Mucosa of descending colon (tissue), 3 donors: ENCODE measurements at regions not wholly inside any gene's neighbourhood (a gene's known extent, or its start where the extent isn't known, plus 50 kb on each side); places are given as distances from the start of the nearest gene placed in this dataset.
A peak's percentile ranks its signal among the peaks of the same experiment; 100 is the strongest.

Source experiments
- ATAC-seq: fragments of 200-7000 bp; cut with Tn5 transposase; one replicate; pipeline ENCODE4 v1.9.1; 2020; ENCODE audit warnings: mild to moderate bottlenecking, moderate library complexity
- DNase-seq, 3 donors: peaks; one replicate each; pipeline ENCODE4 v3.0.0-alpha.2; 2020
- H3K36me3 ChIP-seq: fragments of 200-600 bp; one replicate; pipeline ENCODE4 v1.8.0; 2021; ENCODE audit warnings: low read depth, mild to moderate bottlenecking
- H3K4me1 ChIP-seq: fragments of 200-600 bp; one replicate; pipeline ENCODE4 v1.8.0; 2021; ENCODE audit warnings: low read depth, mild to moderate bottlenecking
- H3K4me3 ChIP-seq: fragments of 200-600 bp; one replicate; pipeline ENCODE4 v1.8.0; 2021; ENCODE audit warnings: mild to moderate bottlenecking
- H3K9me3 ChIP-seq: fragments of 200-600 bp; one replicate; pipeline ENCODE4 v1.8.0; 2021; ENCODE audit warnings: mild to moderate bottlenecking
- CTCF ChIP-seq: fragments of 200-600 bp; IDR thresholded peaks from one replicate; pipeline ENCODE4 v1.8.0; 2022; ENCODE audit warnings: antibody characterized with exemption, mild to moderate bottlenecking
- intact Hi-C, 2 donors: fragments of 100-400 bp; cut with DNase I in 1 of 2; cut with micrococcal nuclease in 1 of 2; formaldehyde crosslinking; loops; one replicate each; pipeline versions ENCODE4 v1.11.0 to v1.11.1; 2022; cut with DNase I, micrococcal nuclease
- donor health status: DM: no; HTN: no; CAD: no; lungs with moderate emphysema.
- donor health status: DM: no; HTN: no; CAD: no.
- donor health status: DM: no; HTN: yes; CAD: no.

- Histone ChIP-seq H3K9me3 (no peaks in the 10 kb centered on the region), H3K4me1 (no peaks in the 10 kb centered on the region), H3K4me3 (no peak overlapping the region), H3K36me3 (no peaks in the 10 kb centered on the region)
- peak in 1 of 3 donors; percentile 54 for DNase-seq
- no peak for ATAC-seq
- no peak for TF ChIP-seq CTCF
- intact Hi-C loops = no loop called here
These were observed 1889.4 kb upstream of the CDH9 start for GRCh38 chr5:28927559-28928326.

DNA sequence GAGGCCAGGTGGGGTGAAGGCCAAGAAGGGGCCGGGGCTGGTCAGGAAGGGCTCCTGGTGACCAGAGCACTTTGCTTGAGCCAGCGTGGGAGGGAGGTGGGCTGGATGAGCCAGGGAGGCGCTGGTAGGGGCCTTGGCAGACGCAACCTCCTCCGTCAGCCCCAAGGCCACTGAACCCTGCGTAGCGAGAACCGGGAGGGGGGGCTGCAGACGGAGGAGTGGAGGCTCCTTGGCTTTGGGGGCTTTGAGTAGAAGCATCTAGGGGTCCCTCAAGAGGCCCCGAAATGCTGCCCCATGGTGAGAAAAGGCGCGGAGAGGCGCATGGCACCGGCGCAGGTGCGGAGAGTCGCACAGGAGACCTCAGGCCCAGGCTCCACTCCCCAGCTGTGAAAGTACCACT lies 1888.0 kb upstream of the CDH9 start:
- intact Hi-C loops = no loop called here
- no peak overlapping the region for H3K4me3 ChIP-seq
- H3K4me1 ChIP-seq = no peaks in the 10 kb centered on the region
- DNase-seq (peak in 1 of 3 donors; percentile 16), ATAC-seq (no peak)
- no peaks in the 10 kb centered on the region for H3K36me3 ChIP-seq
- TF ChIP-seq CTCF = no peak
- no peaks in the 10 kb centered on the region for H3K9me3 ChIP-seq

GRCh38 chr5:28917631-28918030 lies 1879.2 kb upstream of the CDH9 start:
- no peaks in the 10 kb centered on the region for H3K9me3 ChIP-seq
- no peaks in the 10 kb centered on the region for H3K4me1 ChIP-seq
- DNase-seq (no peak), ATAC-seq (no peak)
- no peak overlapping the region for H3K4me3 ChIP-seq
- TF ChIP-seq CTCF = no peak
- no peaks in the 10 kb centered on the region for H3K36me3 ChIP-seq
- intact Hi-C loops = no loop called here

DNA sequence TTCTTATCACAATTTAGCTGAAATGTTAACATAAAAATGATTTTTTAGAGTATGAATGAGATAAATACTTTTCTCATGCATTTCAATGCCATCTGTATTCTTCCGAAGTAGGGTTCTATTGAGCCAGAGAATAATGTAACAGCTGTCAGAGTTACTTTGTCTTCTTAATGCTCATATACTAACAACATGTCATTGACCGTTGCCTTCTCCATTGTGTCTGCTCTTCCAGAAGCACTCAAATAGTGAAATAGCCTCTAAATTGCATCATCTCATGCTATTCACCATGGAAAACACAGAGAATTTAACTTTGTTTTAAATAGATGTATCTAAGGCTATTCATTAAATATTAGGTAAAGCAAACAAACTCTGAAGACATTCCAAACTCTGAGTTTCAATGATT lies 1875.9 kb upstream of the CDH9 start:
- Histone ChIP-seq H3K9me3 (no peaks in the 10 kb centered on the region), H3K4me1 (no peaks in the 10 kb centered on the region), H3K36me3 (no peaks in the 10 kb centered on the region), H3K4me3 (no peak overlapping the region)
- no peak for TF ChIP-seq CTCF
- DNase-seq (no peak), ATAC-seq (no peak)
- intact Hi-C loops = no loop called here

- ATAC-seq = no peak
- TF ChIP-seq CTCF = no peak
- no peaks in the 10 kb centered on the region for H3K36me3 ChIP-seq
These were observed 1865.3 kb upstream of the CDH9 start for GRCh38 chr5:28903643-28904042.

GRCh38 chr5:28896949-28897348 lies 1858.6 kb upstream of the CDH9 start:
- Histone ChIP-seq H3K9me3 (no peaks in the 10 kb centered on the region), H3K4me1 (no peaks in the 10 kb centered on the region), H3K36me3 (no peaks in the 10 kb centered on the region), H3K4me3 (no peak overlapping the region)
- ATAC-seq = no peak
- intact Hi-C loops = no loop called here
- TF ChIP-seq CTCF = no peak
- DNase-seq = no peak

More at GRCh38 chr5:28903643-28904042, 1865.3 kb upstream of the CDH9 start:
- no peak for DNase-seq
- H3K4me1 ChIP-seq = no peaks in the 10 kb centered on the region
- no peaks in the 10 kb centered on the region for H3K9me3 ChIP-seq
- intact Hi-C loops = no loop called here
- no peak overlapping the region for H3K4me3 ChIP-seq
